SK-N-SH (cell line): ENCODE measurements at regions not wholly inside any gene's neighbourhood (a gene's known extent, or its start where the extent isn't known, plus 50 kb on each side); places are given as distances from the start of the nearest gene placed in this dataset.
"Not testable (repeated sequence)": the region's sequence is repeated elsewhere in the genome, so short reads cannot be mapped to it uniquely, and the experiment has no call there.

Experiments used
- CTCF ChIA-PET: fragments of 300-600, 350-600 bp; formaldehyde crosslinking; extraction: SDS; loops from one replicate; lab custom pipeline; 2021; lab: Yijun Ruan, JAX
- POLR2A ChIA-PET: fragments of 350-600 bp; sonication (Branson Sonifier 250); formaldehyde crosslinking; extraction: SDS; loops from one replicate; lab custom pipeline; 2020; ENCODE audit warnings: antibody characterized with exemption, inconsistent platforms; lab: Yijun Ruan, JAX
- DNase-seq: peaks from one replicate; pipeline ENCODE4 v3.0.0; 2012
- H2AFZ ChIP-seq: fragments of 200-600 bp; sonication (generic); 2 replicates; pipeline ENCODE4 v1.8.1; 2016; ENCODE audit warnings: antibody characterized with exemption, mild to moderate bottlenecking, low read depth
- H3F3A ChIP-seq: fragments of 200-600 bp; sonication (generic); replicated peaks from 2 replicates; pipeline ENCODE3; 2016; ENCODE audit warnings: antibody characterized with exemption, mild to moderate bottlenecking; ENCODE audit not compliant: insufficient read depth
- H3K27ac ChIP-seq, 2 experiments: fragments of 200-500 bp in 1 of 2; fragments of 200-600 bp in 1 of 2; sonication (Bioruptor generic) in 1 of 2; sonication (generic), shearing (Covaris generic) in 1 of 2; 2 replicates each; pipeline versions ENCODE4 v1.5.1 to v1.6.1; 2014 to 2016; ENCODE audit warnings: low read depth in 2 of 2, inconsistent platforms in 1 of 2, low read length in 1 of 2, mild to moderate bottlenecking in 1 of 2, mixed read lengths in 1 of 2
- H3K27me3 ChIP-seq: fragments of 200-600 bp; sonication (generic), shearing (Covaris generic); 2 replicates; pipeline ENCODE4 v1.6.1; 2016; ENCODE audit warnings: mixed run types; ENCODE audit not compliant: insufficient read depth
- H3K36me3 ChIP-seq, 2 experiments: fragments of 200-500 bp in 1 of 2; fragments of 200-600 bp in 1 of 2; sonication (Bioruptor generic) in 1 of 2; sonication (generic) in 1 of 2; replicated peaks in 1 of 2; 2 replicates each; pipeline versions ENCODE3 to v1.5.1; 2014 to 2016; ENCODE audit warnings: low read length in 1 of 2, mild to moderate bottlenecking in 1 of 2; ENCODE audit not compliant: insufficient read depth in 2 of 2, control insufficient read depth in 1 of 2
- H3K4me1 ChIP-seq, 2 experiments: fragments of 200-500 bp in 1 of 2; fragments of 200-600 bp in 1 of 2; sonication (Bioruptor generic) in 1 of 2; sonication (generic), shearing (Covaris generic) in 1 of 2; 2 replicates each; pipeline versions ENCODE4 v1.5.1 to v1.6.1; 2014 to 2016; ENCODE audit warnings: low read depth in 1 of 2, low read length in 1 of 2, mixed run types in 1 of 2; ENCODE audit not compliant: insufficient read depth in 2 of 2, control insufficient read depth in 1 of 2
- H3K4me2 ChIP-seq: fragments of 200-600 bp; sonication (generic), shearing (Covaris generic); 2 replicates; pipeline ENCODE4 v1.6.1; 2017; ENCODE audit warnings: mixed run types
- H3K4me3 ChIP-seq, 2 experiments: fragments of 200-500 bp in 1 of 2; fragments of 200-600 bp in 1 of 2; sonication (Bioruptor generic) in 1 of 2; sonication (generic), shearing (Covaris generic) in 1 of 2; 2 replicates each; pipeline versions ENCODE4 v1.5.1 to v1.8.1; 2014 to 2016; ENCODE audit warnings: low read depth in 2 of 2, inconsistent platforms in 1 of 2, low read length in 1 of 2, mild to moderate bottlenecking in 1 of 2, mixed read lengths in 1 of 2, moderate library complexity in 1 of 2
- H3K79me2 ChIP-seq: fragments of 200-600 bp; sonication (generic); 2 replicates; pipeline ENCODE4 v1.8.1; 2017; ENCODE audit warnings: mild to moderate bottlenecking; ENCODE audit not compliant: insufficient read depth
- H3K9ac ChIP-seq: fragments of 200-600 bp; sonication (generic); 2 replicates; pipeline ENCODE4 v1.6.1; 2017; ENCODE audit warnings: mixed run types
- H3K9me2 ChIP-seq: fragments of 200-600 bp; sonication (generic); 2 replicates; pipeline ENCODE4 v1.6.1; 2017; ENCODE audit warnings: mixed run types
- H3K9me3 ChIP-seq: fragments of 200-600 bp; sonication (generic); 2 replicates; pipeline ENCODE4 v1.6.1; 2017; ENCODE audit warnings: mixed run types, mild to moderate bottlenecking, moderate library complexity
- H4K20me1 ChIP-seq: fragments of 200-600 bp; sonication (generic); 2 replicates; pipeline ENCODE4 v1.6.1; 2017; ENCODE audit warnings: mild to moderate bottlenecking, mixed run types; ENCODE audit not compliant: insufficient read depth
- EP300 ChIP-seq, 2 experiments: IDR thresholded peaks; 2 replicates each; pipeline versions ENCODE4 v1.4.0 to v1.6.1; 2012; ENCODE audit warnings: borderline replicate concordance in 1 of 2, low read depth in 1 of 2, low read length in 1 of 2
- FOSL2 ChIP-seq: IDR thresholded peaks from 2 replicates; pipeline ENCODE4 v1.4.0; 2012; ENCODE audit warnings: low read depth, mild to moderate bottlenecking, moderate library complexity, borderline replicate concordance
- GABPA ChIP-seq: IDR thresholded peaks from 2 replicates; pipeline ENCODE4 v1.4.0; 2012; ENCODE audit warnings: low read depth, mild to moderate bottlenecking
- GATA2 ChIP-seq: sonication (generic); formaldehyde crosslinking; IDR thresholded peaks from 2 replicates; pipeline ENCODE4 v1.5.0; 2020; ENCODE audit warnings: mild to moderate bottlenecking, missing genetic modification reagents
- MEF2A ChIP-seq: IDR thresholded peaks from 2 replicates; pipeline ENCODE4 v1.4.0; 2012; ENCODE audit warnings: low read depth, borderline replicate concordance
- MXI1 ChIP-seq: IDR thresholded peaks from 2 replicates; pipeline ENCODE4 v1.6.1; 2012; ENCODE audit warnings: mild to moderate bottlenecking, low read depth, low read length, improper control_type of control experiment
- NRF1 ChIP-seq: IDR thresholded peaks from 2 replicates; pipeline ENCODE4 v1.6.1; 2012; ENCODE audit warnings: low read depth, mild to moderate bottlenecking, low read length
- POLR2AphosphoS5 ChIP-seq: IDR thresholded peaks from 2 replicates; pipeline ENCODE4 v1.6.1; 2012; ENCODE audit warnings: low read depth, low read length
- RCOR1 ChIP-seq: fragments of 150-350 bp; IDR thresholded peaks from 2 replicates; pipeline ENCODE4 v1.6.1; 2017; ENCODE audit warnings: antibody characterized with exemption, low read length
- RXRA ChIP-seq: IDR thresholded peaks from 2 replicates; pipeline ENCODE4 v1.4.0; 2012; ENCODE audit warnings: low read depth, mild to moderate bottlenecking, borderline replicate concordance
- SIN3A ChIP-seq: IDR thresholded peaks from 2 replicates; pipeline ENCODE4 v1.6.1; 2012; ENCODE audit warnings: low read depth, mild to moderate bottlenecking, low read length, moderate library complexity, borderline replicate concordance
- TCF12 ChIP-seq: IDR thresholded peaks from 2 replicates; pipeline ENCODE4 v1.4.0; 2012
- YY1 ChIP-seq: IDR thresholded peaks from 2 replicates; pipeline ENCODE4 v1.4.0; 2012; ENCODE audit warnings: low read depth, mild to moderate bottlenecking
- WGBS: methylation state at CpG from one replicate; pipeline ENCODE4 v1.1.6; 2017; ENCODE audit warnings: low lambda C conversion rate; 5-methylcytosine and 5-hydroxymethylcytosine counted together
- TF ChIP-seq, protein P1 (sequence below): IDR thresholded peaks from 2 replicates; pipeline ENCODE4; 2012
- TF ChIP-seq, protein P2 (sequence below): fragments of 200-600 bp; sonication (generic); IDR thresholded peaks from 2 replicates; pipeline ENCODE4 v1.6.1; 2017; ENCODE audit warnings: antibody characterized with exemption, mild to moderate bottlenecking, moderate library complexity
- TF ChIP-seq, protein P3 (sequence below): IDR thresholded peaks from 2 replicates; pipeline ENCODE4 v1.4.0; 2012; ENCODE audit warnings: low read depth, borderline replicate concordance
- TF ChIP-seq, protein P4 (sequence below): fragments of 150-350 bp; IDR thresholded peaks from 2 replicates; pipeline ENCODE4 v1.6.1; 2016; ENCODE audit warnings: mild to moderate bottlenecking, low read depth, low read length
- TF ChIP-seq, protein P5 (sequence below): IDR thresholded peaks from 2 replicates; pipeline ENCODE4 v1.4.0; 2012; ENCODE audit warnings: low read depth, borderline replicate concordance
- TF ChIP-seq, protein P6 (sequence below): fragments of 150-350 bp; IDR thresholded peaks from 2 replicates; pipeline ENCODE4 v1.6.1; 2017; ENCODE audit warnings: antibody characterized with exemption, low read length, low read depth, borderline replicate concordance
- TF ChIP-seq, protein P7 (sequence below): IDR thresholded peaks from 2 replicates; pipeline ENCODE4 v1.4.0; 2012; ENCODE audit warnings: low read depth

DNA sequence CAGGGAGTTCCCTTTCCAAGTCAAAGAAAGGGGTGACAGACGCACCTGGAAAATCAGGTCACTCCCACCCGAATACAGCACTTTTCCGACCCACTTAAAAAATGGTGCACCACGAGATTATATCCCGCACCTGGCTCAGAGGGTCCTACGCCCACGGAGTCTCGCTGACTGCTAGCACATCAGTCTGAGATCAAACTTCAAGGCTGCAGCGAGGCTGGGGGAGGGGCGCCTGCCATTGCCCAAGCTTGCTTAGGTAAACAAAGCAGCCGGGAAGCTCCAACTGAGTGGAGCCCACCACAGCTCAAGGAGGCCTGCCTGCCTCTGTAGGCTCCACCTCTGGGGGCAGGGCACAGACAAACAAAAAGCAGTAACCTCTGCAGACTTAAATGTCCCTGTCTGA lies 277.8 kb upstream of the ARHGAP42 start:
- CTCF ChIA-PET, DNase-seq, H4K20me1 ChIP-seq, H3K79me2 ChIP-seq, POLR2A ChIA-PET, H3K9me3 ChIP-seq, H3K9me2 ChIP-seq, H3K27me3 ChIP-seq, H2AFZ ChIP-seq, H3K4me2 ChIP-seq, H3K36me3 ChIP-seq, H3K4me1 ChIP-seq, H3F3A ChIP-seq, H3K27ac ChIP-seq, H3K9ac ChIP-seq, H3K4me3 ChIP-seq: not testable (repeated sequence)
- 9% methylated on average over 7 of the region's 11 CpGs for WGBS

DNA sequence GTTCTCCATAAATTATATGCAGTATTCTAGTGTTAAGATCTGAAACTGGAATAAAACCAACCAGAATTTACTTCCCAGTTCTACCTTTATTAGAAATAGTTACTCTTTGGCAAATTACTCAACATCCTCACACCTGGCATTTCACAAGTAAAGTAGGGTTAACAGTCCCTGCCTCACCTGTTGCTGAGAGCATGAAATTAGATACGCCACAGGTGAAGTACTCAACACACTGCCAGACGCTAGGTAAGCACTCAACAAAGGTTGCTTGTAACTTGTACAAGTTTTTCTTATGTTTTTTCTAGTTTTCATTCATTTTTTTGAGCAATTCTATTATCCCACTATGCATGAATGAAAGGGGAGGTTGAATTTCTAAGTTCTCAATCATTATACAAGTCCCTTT lies 267.6 kb upstream of the ARHGAP42 start:
- Histone ChIP-seq H3K36me3 (no peaks in the 10 kb centered on the region), H3K9ac (no peak overlapping the region), H3F3A (no peaks in the 10 kb centered on the region), H3K4me1 (no peaks in the 10 kb centered on the region), H3K27me3 (no peaks in the 10 kb centered on the region), H3K9me3 (no peaks in the 10 kb centered on the region), H4K20me1 (no peaks in the 10 kb centered on the region), H3K79me2 (no peaks in the 10 kb centered on the region), H3K27ac (no peak overlapping the region), H2AFZ (no peak overlapping the region), H3K4me2 (no peak overlapping the region), H3K9me2 (no peaks in the 10 kb centered on the region), H3K4me3 (no peak overlapping the region)
- ChIA-PET POLR2A (no interaction called here), CTCF (interaction anchor here (0.7 to 0.8 kb wide), 2 partner anchors 18 to 81 kb away, joined by 3 read pairs; no protein-coding TSS in a partner anchor)
- TF ChIP-seq, protein P1, sequence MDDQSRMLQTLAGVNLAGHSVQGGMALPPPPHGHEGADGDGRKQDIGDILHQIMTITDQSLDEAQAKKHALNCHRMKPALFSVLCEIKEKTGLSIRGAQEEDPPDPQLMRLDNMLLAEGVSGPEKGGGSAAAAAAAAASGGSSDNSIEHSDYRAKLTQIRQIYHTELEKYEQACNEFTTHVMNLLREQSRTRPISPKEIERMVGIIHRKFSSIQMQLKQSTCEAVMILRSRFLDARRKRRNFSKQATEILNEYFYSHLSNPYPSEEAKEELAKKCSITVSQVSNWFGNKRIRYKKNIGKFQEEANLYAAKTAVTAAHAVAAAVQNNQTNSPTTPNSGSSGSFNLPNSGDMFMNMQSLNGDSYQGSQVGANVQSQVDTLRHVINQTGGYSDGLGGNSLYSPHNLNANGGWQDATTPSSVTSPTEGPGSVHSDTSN, result no peak
- no peak for TF ChIP-seq MXI1
- TF ChIP-seq, protein P2, sequence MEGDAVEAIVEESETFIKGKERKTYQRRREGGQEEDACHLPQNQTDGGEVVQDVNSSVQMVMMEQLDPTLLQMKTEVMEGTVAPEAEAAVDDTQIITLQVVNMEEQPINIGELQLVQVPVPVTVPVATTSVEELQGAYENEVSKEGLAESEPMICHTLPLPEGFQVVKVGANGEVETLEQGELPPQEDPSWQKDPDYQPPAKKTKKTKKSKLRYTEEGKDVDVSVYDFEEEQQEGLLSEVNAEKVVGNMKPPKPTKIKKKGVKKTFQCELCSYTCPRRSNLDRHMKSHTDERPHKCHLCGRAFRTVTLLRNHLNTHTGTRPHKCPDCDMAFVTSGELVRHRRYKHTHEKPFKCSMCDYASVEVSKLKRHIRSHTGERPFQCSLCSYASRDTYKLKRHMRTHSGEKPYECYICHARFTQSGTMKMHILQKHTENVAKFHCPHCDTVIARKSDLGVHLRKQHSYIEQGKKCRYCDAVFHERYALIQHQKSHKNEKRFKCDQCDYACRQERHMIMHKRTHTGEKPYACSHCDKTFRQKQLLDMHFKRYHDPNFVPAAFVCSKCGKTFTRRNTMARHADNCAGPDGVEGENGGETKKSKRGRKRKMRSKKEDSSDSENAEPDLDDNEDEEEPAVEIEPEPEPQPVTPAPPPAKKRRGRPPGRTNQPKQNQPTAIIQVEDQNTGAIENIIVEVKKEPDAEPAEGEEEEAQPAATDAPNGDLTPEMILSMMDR, result no peak
- TF ChIP-seq YY1, result no peak
- TF ChIP-seq GATA2 (CRISPR knock-in tag), result no peak
- TF ChIP-seq POLR2AphosphoS5, result no peak
- no peak for TF ChIP-seq NRF1
- TF ChIP-seq MEF2A, result no peak
- no peak for TF ChIP-seq RCOR1
- TF ChIP-seq, protein P3, sequence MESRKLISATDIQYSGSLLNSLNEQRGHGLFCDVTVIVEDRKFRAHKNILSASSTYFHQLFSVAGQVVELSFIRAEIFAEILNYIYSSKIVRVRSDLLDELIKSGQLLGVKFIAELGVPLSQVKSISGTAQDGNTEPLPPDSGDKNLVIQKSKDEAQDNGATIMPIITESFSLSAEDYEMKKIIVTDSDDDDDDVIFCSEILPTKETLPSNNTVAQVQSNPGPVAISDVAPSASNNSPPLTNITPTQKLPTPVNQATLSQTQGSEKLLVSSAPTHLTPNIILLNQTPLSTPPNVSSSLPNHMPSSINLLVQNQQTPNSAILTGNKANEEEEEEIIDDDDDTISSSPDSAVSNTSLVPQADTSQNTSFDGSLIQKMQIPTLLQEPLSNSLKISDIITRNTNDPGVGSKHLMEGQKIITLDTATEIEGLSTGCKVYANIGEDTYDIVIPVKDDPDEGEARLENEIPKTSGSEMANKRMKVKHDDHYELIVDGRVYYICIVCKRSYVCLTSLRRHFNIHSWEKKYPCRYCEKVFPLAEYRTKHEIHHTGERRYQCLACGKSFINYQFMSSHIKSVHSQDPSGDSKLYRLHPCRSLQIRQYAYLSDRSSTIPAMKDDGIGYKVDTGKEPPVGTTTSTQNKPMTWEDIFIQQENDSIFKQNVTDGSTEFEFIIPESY, result no peak
- TF ChIP-seq, protein P4, sequence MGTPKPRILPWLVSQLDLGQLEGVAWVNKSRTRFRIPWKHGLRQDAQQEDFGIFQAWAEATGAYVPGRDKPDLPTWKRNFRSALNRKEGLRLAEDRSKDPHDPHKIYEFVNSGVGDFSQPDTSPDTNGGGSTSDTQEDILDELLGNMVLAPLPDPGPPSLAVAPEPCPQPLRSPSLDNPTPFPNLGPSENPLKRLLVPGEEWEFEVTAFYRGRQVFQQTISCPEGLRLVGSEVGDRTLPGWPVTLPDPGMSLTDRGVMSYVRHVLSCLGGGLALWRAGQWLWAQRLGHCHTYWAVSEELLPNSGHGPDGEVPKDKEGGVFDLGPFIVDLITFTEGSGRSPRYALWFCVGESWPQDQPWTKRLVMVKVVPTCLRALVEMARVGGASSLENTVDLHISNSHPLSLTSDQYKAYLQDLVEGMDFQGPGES, result no peak
- no peak for TF ChIP-seq TCF12
- no peak for TF ChIP-seq RXRA
- no peak for TF ChIP-seq FOSL2
- TF ChIP-seq, protein P5, sequence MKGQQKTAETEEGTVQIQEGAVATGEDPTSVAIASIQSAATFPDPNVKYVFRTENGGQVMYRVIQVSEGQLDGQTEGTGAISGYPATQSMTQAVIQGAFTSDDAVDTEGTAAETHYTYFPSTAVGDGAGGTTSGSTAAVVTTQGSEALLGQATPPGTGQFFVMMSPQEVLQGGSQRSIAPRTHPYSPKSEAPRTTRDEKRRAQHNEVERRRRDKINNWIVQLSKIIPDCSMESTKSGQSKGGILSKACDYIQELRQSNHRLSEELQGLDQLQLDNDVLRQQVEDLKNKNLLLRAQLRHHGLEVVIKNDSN, result no peak
- TF ChIP-seq, protein P6, sequence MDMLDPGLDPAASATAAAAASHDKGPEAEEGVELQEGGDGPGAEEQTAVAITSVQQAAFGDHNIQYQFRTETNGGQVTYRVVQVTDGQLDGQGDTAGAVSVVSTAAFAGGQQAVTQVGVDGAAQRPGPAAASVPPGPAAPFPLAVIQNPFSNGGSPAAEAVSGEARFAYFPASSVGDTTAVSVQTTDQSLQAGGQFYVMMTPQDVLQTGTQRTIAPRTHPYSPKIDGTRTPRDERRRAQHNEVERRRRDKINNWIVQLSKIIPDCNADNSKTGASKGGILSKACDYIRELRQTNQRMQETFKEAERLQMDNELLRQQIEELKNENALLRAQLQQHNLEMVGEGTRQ, result no peak
- no peak for TF ChIP-seq GABPA
- TF ChIP-seq, protein P7, sequence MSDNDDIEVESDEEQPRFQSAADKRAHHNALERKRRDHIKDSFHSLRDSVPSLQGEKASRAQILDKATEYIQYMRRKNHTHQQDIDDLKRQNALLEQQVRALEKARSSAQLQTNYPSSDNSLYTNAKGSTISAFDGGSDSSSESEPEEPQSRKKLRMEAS, result no peak
- TF ChIP-seq SIN3A, result no peak
- TF ChIP-seq EP300 (IDR thresholded peaks at IDR 0.05; ENCODE audit: borderline replicate concordance in 1 of 2, low read depth in 1 of 2, low read length in 1 of 2), result no peak
- 4% methylated on average over 2 of the region's 2 CpGs for WGBS
- DNase-seq, result no peak
